ENCODE measurements at regions not wholly inside any gene's neighbourhood (a gene's known extent, or its start where the extent isn't known, plus 50 kb on each side); places are given as distances from the start of the nearest gene placed in this dataset.

- Histone ChIP-seq H3K4me3 (ENCODE audit: low read depth, low read length) (no peak overlapping the region), H3K36me3 (ENCODE audit: insufficient read depth) (no peaks in the 10 kb centered on the region), H3K27ac (ENCODE audit: low read depth) (no peak overlapping the region), H3K4me1 (ENCODE audit: insufficient read depth) (no peaks in the 10 kb centered on the region)
- 59% methylated on average over 5 of the region's 5 CpGs for WGBS
- no peak for DNase-seq (ENCODE audit: extremely low spot score)
These were observed 1532.4 kb upstream of the TENM3 start for GRCh38 chr4:180710628-180711337.

GRCh38 chr4:180717451-180718033, 1525.7 kb upstream of the TENM3 start:
- Histone ChIP-seq H3K36me3 (ENCODE audit: insufficient read depth) (no peaks in the 10 kb centered on the region), H3K4me1 (ENCODE audit: insufficient read depth) (no peaks in the 10 kb centered on the region), H3K27ac (ENCODE audit: low read depth) (no peak overlapping the region), H3K4me3 (ENCODE audit: low read depth, low read length) (no peak overlapping the region)
- no peak for DNase-seq (ENCODE audit: extremely low spot score)
- 43% methylated on average over 4 of the region's 4 CpGs for WGBS

- Histone ChIP-seq H3K4me3 (ENCODE audit: low read depth, low read length) (no peak overlapping the region), H3K4me1 (ENCODE audit: insufficient read depth) (no peaks in the 10 kb centered on the region), H3K36me3 (ENCODE audit: insufficient read depth) (no peaks in the 10 kb centered on the region), H3K27ac (ENCODE audit: low read depth) (no peak overlapping the region)
- 83% methylated on average over 6 of the region's 6 CpGs for WGBS
- no peak for DNase-seq (ENCODE audit: extremely low spot score)
These were observed 1521.8 kb upstream of the TENM3 start for GRCh38 chr4:180721356-180721755.

GRCh38 chr4:180726611-180727010, 1516.6 kb upstream of the TENM3 start:
- WGBS, result 86% methylated on average over 6 of the region's 6 CpGs
- Histone ChIP-seq H3K4me1 (ENCODE audit: insufficient read depth) (no peaks in the 10 kb centered on the region), H3K36me3 (ENCODE audit: insufficient read depth) (no peaks in the 10 kb centered on the region)

GRCh38 chr4:180727478-180727877, 1515.7 kb upstream of the TENM3 start:
- Histone ChIP-seq H3K4me3 (ENCODE audit: low read depth, low read length) (no peak overlapping the region), H3K36me3 (ENCODE audit: insufficient read depth) (no peaks in the 10 kb centered on the region), H3K4me1 (ENCODE audit: insufficient read depth) (no peaks in the 10 kb centered on the region), H3K27ac (ENCODE audit: low read depth) (no peak overlapping the region)
- 78% methylated on average over 3 of the region's 3 CpGs for WGBS
- no peak for DNase-seq (ENCODE audit: extremely low spot score)

More at GRCh38 chr4:180726611-180727010, 1516.6 kb upstream of the TENM3 start:
- DNase-seq (ENCODE audit: extremely low spot score), result no peak
- Histone ChIP-seq H3K4me3 (ENCODE audit: low read depth, low read length) (no peak overlapping the region), H3K27ac (ENCODE audit: low read depth) (no peak overlapping the region)

- no peaks in the 10 kb centered on the region for H3K36me3 ChIP-seq (ENCODE audit: insufficient read depth)
- H3K4me1 ChIP-seq (ENCODE audit: insufficient read depth), result no peaks in the 10 kb centered on the region
- DNase-seq (ENCODE audit: extremely low spot score), result no peak
- 83% methylated on average over 7 of the region's 7 CpGs for WGBS
- H3K4me3 ChIP-seq (ENCODE audit: low read depth, low read length), result no peak overlapping the region
- H3K27ac ChIP-seq (ENCODE audit: low read depth), result no peak overlapping the region
These were observed 1508.3 kb upstream of the TENM3 start for GRCh38 chr4:180734753-180735432.

- WGBS, result 88% methylated on average over 1 of the region's 1 CpG
- no peak overlapping the region for H3K27ac ChIP-seq (ENCODE audit: low read depth)
- DNase-seq (ENCODE audit: extremely low spot score), result no peak
- no peak overlapping the region for H3K4me3 ChIP-seq (ENCODE audit: low read depth, low read length)
- H3K4me1 ChIP-seq (ENCODE audit: insufficient read depth), result no peaks in the 10 kb centered on the region
- H3K36me3 ChIP-seq (ENCODE audit: insufficient read depth), result no peaks in the 10 kb centered on the region
These were observed 1501.5 kb upstream of the TENM3 start for GRCh38 chr4:180741703-180742102.

- H3K4me3 ChIP-seq (ENCODE audit: low read depth, low read length), result no peak overlapping the region
- no peak for DNase-seq (ENCODE audit: extremely low spot score)
- H3K4me1 ChIP-seq (ENCODE audit: insufficient read depth), result no peaks in the 10 kb centered on the region
- WGBS, result 40% methylated on average over 4 of the region's 4 CpGs
- H3K27ac ChIP-seq (ENCODE audit: low read depth), result no peak overlapping the region
- H3K36me3 ChIP-seq (ENCODE audit: insufficient read depth), result no peaks in the 10 kb centered on the region
These were observed 1498.2 kb upstream of the TENM3 start for GRCh38 chr4:180745019-180745418.

- WGBS, result 81% methylated on average over 2 of the region's 2 CpGs
- H3K4me3 ChIP-seq (ENCODE audit: low read depth, low read length), result no peak overlapping the region
- H3K36me3 ChIP-seq (ENCODE audit: insufficient read depth), result no peaks in the 10 kb centered on the region
- DNase-seq (ENCODE audit: extremely low spot score), result no peak
- H3K27ac ChIP-seq (ENCODE audit: low read depth), result no peak overlapping the region
- H3K4me1 ChIP-seq (ENCODE audit: insufficient read depth), result no peaks in the 10 kb centered on the region
These were observed 1492.2 kb upstream of the TENM3 start for GRCh38 chr4:180751009-180751408.

- DNase-seq (ENCODE audit: extremely low spot score), result no peak
- WGBS, result 77% methylated on average over 2 of the region's 2 CpGs
- Histone ChIP-seq H3K4me1 (ENCODE audit: insufficient read depth) (no peaks in the 10 kb centered on the region), H3K36me3 (ENCODE audit: insufficient read depth) (no peaks in the 10 kb centered on the region), H3K4me3 (ENCODE audit: low read depth, low read length) (no peak overlapping the region), H3K27ac (ENCODE audit: low read depth) (no peak overlapping the region)
These were observed 1485.3 kb upstream of the TENM3 start for GRCh38 chr4:180757927-180758326.

- 53% methylated on average over 5 of the region's 5 CpGs for WGBS
- Histone ChIP-seq H3K36me3 (ENCODE audit: insufficient read depth) (no peaks in the 10 kb centered on the region), H3K4me3 (ENCODE audit: low read depth, low read length) (no peak overlapping the region), H3K27ac (ENCODE audit: low read depth) (no peak overlapping the region), H3K4me1 (ENCODE audit: insufficient read depth) (no peaks in the 10 kb centered on the region)
- no peak for DNase-seq (ENCODE audit: extremely low spot score)
These were observed 1477.2 kb upstream of the TENM3 start for GRCh38 chr4:180766045-180766444.

GRCh38 chr4:180766944-180767729, 1476.1 kb upstream of the TENM3 start:
- H3K27ac ChIP-seq (ENCODE audit: low read depth), result no peak overlapping the region
- no peak overlapping the region for H3K4me3 ChIP-seq (ENCODE audit: low read depth, low read length)
- no peaks in the 10 kb centered on the region for H3K36me3 ChIP-seq (ENCODE audit: insufficient read depth)
- no peak for DNase-seq (ENCODE audit: extremely low spot score)
- H3K4me1 ChIP-seq (ENCODE audit: insufficient read depth), result no peaks in the 10 kb centered on the region
- WGBS, result 54% methylated on average over 9 of the region's 9 CpGs

GRCh38 chr4:180768610-180769009, 1474.6 kb upstream of the TENM3 start:
- WGBS, result 61% methylated on average over 3 of the region's 3 CpGs
- Histone ChIP-seq H3K4me3 (ENCODE audit: low read depth, low read length) (no peak overlapping the region), H3K4me1 (ENCODE audit: insufficient read depth) (no peaks in the 10 kb centered on the region), H3K27ac (ENCODE audit: low read depth) (no peak overlapping the region), H3K36me3 (ENCODE audit: insufficient read depth) (no peaks in the 10 kb centered on the region)
- DNase-seq (ENCODE audit: extremely low spot score), result no peak
